ENCODE measurements at regions not wholly inside any gene's neighbourhood (a gene's known extent, or its start where the extent isn't known, plus 50 kb on each side); places are given as distances from the start of the nearest gene placed in this dataset.

DNA sequence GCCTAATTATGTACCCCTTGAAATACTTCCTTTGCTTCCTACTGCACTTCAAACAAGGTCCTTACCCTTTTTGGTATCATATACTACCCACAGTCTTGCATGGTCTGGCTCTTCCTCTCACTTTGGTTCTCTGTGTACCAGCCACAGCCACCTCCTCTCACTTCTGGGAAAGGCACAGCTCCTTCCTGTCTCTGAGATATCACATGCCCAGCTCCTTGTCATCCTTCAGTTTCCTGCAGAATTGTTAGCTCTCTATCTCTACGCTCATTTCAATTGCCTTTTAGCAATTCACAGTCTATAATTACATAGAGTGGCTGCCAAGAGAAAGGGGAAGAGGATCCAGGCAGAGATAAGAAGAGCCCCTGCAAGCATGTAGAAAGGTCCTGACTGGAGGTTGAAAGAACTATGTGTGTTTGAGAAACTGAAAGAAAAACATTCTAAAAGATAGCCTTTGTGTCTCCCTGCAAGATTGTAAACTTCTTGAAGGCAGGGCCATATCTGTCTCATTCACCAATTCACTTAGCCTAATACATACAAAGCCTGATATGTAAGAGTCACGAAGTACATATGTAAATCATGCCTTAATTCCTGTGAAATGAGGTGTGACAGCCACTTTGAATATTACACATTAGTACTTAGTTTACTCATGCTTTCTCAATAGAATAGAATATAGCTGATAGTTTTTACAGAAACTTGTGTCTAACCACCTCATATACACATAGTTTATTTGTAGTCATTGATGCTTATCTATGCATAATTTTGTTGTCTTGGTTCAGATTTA, 933.1 kb downstream of the DIAPH3 start:
- no peak for DNase-seq (ENCODE audit: low read depth in 1 of 2, low spot score in 1 of 2)
- Histone ChIP-seq H3K27me3 (ENCODE audit: insufficient read depth, poor library complexity, severe bottlenecking) (no peaks in the 10 kb centered on the region), H3K27ac (replicated peaks) (no peak overlapping the region), H3K4me3 (replicated peaks; ENCODE audit: insufficient read depth, low read length) (no peak overlapping the region)
- TF ChIP-seq, protein P1, sequence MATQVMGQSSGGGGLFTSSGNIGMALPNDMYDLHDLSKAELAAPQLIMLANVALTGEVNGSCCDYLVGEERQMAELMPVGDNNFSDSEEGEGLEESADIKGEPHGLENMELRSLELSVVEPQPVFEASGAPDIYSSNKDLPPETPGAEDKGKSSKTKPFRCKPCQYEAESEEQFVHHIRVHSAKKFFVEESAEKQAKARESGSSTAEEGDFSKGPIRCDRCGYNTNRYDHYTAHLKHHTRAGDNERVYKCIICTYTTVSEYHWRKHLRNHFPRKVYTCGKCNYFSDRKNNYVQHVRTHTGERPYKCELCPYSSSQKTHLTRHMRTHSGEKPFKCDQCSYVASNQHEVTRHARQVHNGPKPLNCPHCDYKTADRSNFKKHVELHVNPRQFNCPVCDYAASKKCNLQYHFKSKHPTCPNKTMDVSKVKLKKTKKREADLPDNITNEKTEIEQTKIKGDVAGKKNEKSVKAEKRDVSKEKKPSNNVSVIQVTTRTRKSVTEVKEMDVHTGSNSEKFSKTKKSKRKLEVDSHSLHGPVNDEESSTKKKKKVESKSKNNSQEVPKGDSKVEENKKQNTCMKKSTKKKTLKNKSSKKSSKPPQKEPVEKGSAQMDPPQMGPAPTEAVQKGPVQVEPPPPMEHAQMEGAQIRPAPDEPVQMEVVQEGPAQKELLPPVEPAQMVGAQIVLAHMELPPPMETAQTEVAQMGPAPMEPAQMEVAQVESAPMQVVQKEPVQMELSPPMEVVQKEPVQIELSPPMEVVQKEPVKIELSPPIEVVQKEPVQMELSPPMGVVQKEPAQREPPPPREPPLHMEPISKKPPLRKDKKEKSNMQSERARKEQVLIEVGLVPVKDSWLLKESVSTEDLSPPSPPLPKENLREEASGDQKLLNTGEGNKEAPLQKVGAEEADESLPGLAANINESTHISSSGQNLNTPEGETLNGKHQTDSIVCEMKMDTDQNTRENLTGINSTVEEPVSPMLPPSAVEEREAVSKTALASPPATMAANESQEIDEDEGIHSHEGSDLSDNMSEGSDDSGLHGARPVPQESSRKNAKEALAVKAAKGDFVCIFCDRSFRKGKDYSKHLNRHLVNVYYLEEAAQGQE (IDR thresholded peaks at IDR 0.05; ENCODE audit: insufficient replicate concordance, low read depth): no peak
- no peak for TF ChIP-seq POLR2AphosphoS5 (IDR thresholded peaks at IDR 0.05; ENCODE audit: low read depth)
- TF ChIP-seq, protein P2, sequence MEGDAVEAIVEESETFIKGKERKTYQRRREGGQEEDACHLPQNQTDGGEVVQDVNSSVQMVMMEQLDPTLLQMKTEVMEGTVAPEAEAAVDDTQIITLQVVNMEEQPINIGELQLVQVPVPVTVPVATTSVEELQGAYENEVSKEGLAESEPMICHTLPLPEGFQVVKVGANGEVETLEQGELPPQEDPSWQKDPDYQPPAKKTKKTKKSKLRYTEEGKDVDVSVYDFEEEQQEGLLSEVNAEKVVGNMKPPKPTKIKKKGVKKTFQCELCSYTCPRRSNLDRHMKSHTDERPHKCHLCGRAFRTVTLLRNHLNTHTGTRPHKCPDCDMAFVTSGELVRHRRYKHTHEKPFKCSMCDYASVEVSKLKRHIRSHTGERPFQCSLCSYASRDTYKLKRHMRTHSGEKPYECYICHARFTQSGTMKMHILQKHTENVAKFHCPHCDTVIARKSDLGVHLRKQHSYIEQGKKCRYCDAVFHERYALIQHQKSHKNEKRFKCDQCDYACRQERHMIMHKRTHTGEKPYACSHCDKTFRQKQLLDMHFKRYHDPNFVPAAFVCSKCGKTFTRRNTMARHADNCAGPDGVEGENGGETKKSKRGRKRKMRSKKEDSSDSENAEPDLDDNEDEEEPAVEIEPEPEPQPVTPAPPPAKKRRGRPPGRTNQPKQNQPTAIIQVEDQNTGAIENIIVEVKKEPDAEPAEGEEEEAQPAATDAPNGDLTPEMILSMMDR (IDR thresholded peaks at IDR 0.05; ENCODE audit: insufficient read depth, low read length): no peak
- TF ChIP-seq GABPA (IDR thresholded peaks at IDR 0.05; ENCODE audit: low read depth): no peak
- no peak for TF ChIP-seq SPI1 (IDR thresholded peaks at IDR 0.05; ENCODE audit: borderline replicate concordance, low read depth)

DNA sequence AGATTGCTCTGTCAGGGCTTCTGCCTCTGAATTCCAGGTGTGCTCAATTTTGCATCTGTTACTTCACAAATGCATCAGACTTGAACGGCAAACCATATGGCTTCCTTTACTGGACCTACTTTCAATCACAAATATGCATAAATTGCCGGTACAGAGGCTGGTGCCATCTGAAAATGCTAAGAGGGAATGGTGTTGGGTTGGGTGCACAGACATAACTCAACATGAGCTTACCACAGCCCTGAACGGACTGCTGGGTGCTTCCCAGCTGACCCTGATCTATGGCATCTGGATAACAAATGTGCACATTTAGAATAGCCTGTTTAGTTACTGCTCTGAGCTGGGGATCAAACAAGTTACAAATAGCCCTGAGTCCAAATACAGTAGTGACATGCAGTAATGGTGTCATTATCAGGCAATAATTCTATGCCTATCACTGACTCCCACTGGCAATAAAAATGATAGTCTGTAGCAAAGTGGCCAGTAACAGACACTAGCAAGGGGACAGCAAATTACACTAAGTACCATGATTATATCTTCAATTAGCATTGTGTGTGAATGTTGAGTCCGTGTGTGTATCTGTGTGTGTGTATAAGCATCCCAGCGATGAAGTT, 927.3 kb downstream of the DIAPH3 start:
- Histone ChIP-seq H3K27ac (replicated peaks) (no peak overlapping the region), H3K4me3 (replicated peaks; ENCODE audit: insufficient read depth, low read length) (no peak overlapping the region), H3K27me3 (ENCODE audit: insufficient read depth, poor library complexity, severe bottlenecking) (no peaks in the 10 kb centered on the region)
- DNase-seq (ENCODE audit: low read depth in 1 of 2, low spot score in 1 of 2): no peak
- no peak for TF ChIP-seq POLR2AphosphoS5 (IDR thresholded peaks at IDR 0.05; ENCODE audit: low read depth)
- TF ChIP-seq, protein P2 (IDR thresholded peaks at IDR 0.05; ENCODE audit: insufficient read depth, low read length): no peak
- TF ChIP-seq, protein P1 (IDR thresholded peaks at IDR 0.05; ENCODE audit: insufficient replicate concordance, low read depth): no peak
- no peak for TF ChIP-seq SPI1 (IDR thresholded peaks at IDR 0.05; ENCODE audit: borderline replicate concordance, low read depth)
- TF ChIP-seq GABPA (IDR thresholded peaks at IDR 0.05; ENCODE audit: low read depth): no peak

DNA sequence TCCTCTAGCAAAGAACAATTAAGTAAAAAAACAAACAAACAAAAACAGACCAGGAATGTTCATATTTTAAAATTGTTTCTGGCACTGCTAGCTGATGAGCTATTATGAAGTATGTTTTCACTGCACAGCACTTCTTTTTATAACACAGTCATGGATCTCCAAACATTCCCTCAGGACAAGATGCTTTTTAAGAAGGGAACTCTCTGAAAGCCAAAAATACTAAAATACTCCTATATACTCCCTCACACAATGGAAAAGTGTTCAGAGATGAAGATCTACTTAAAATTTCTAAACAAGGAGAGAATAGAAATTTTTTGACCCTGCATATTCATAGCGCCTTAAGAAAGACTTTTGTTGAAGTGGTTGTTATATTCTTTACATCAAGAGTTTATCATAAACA, 926.8 kb downstream of the DIAPH3 start:
- TF ChIP-seq GABPA (IDR thresholded peaks at IDR 0.05; ENCODE audit: low read depth) (no peak), POLR2AphosphoS5 (IDR thresholded peaks at IDR 0.05; ENCODE audit: low read depth) (no peak), SPI1 (IDR thresholded peaks at IDR 0.05; ENCODE audit: borderline replicate concordance, low read depth) (no peak)
- TF ChIP-seq, protein P2 (IDR thresholded peaks at IDR 0.05; ENCODE audit: insufficient read depth, low read length): no peak
- TF ChIP-seq, protein P1 (IDR thresholded peaks at IDR 0.05; ENCODE audit: insufficient replicate concordance, low read depth): no peak
- no peak overlapping the region for H3K27ac ChIP-seq (replicated peaks)
- no peaks in the 10 kb centered on the region for H3K27me3 ChIP-seq (ENCODE audit: insufficient read depth, poor library complexity, severe bottlenecking)
- no peak for DNase-seq (ENCODE audit: low read depth in 1 of 2, low spot score in 1 of 2)
- H3K4me3 ChIP-seq (replicated peaks; ENCODE audit: insufficient read depth, low read length): no peak overlapping the region

Measured in HL-60 (cell line).